HG02870 (cell line): ENCODE measurements at regions not wholly inside any gene's neighbourhood (a gene's known extent, or its start where the extent isn't known, plus 50 kb on each side); places are given as distances from the start of the nearest gene placed in this dataset.

Experiments used
- ATAC-seq: cut with Tn5 transposase; IDR thresholded peaks from one replicate; pipeline ENCODE4 v1.9.1; 2021; ENCODE audit warnings: mild to moderate bottlenecking, moderate library complexity; ENCODE audit not compliant: unreplicated experiment

- ATAC-seq, result no peak
Measured at GRCh38 chr2:139078376-139078775, 298.2 kb upstream of the NXPH2 start.

- ATAC-seq, result no peak
Measured at GRCh38 chr2:139077099-139077737, 297.0 kb upstream of the NXPH2 start.

DNA sequence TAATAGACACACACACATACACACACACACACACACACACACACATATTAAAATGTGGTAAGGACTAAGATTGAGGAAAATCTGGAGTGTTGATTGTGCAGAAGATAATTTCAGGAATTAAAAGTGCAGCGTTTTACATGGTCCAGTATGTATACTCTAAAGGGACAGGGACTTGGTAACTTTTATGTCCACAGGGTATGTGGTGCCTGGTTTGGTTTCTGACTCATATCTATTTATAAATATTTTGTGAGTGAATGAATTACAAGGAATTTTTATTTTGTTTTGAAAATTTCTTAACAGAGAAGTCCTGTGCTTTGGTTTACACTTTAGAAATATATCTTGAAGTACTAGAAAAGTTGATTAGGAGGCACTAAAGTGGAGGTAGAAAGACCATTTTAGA lies 287.7 kb upstream of the NXPH2 start:
- no peak for ATAC-seq

- no peak for ATAC-seq
Measured at GRCh38 chr2:139067072-139067471, 286.9 kb upstream of the NXPH2 start.

GRCh38 chr2:139064159-139064558 lies 284.0 kb upstream of the NXPH2 start:
- no peak for ATAC-seq

DNA sequence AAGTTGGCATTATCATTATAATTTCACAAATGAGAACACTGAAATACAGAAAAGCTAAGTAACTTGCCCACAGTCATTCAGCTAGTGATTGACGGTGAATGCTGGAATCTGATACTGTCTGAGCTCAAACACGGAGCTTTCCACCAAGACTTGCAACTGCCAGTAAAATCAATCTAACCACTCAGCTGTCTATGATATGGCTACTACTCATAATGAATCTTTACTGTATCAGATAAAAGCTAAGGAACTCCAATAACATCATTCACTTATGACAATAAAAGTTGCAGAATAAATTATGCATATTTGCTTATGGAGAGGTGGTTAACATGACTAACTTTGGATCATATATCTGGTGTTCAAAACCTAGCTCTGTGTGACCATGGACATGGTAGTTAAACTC lies 279.4 kb upstream of the NXPH2 start:
- no peak for ATAC-seq

GRCh38 chr2:139055202-139055601 lies 275.0 kb upstream of the NXPH2 start:
- ATAC-seq, result no peak

GRCh38 chr2:139048017-139048416 lies 267.8 kb upstream of the NXPH2 start:
- no peak for ATAC-seq

DNA sequence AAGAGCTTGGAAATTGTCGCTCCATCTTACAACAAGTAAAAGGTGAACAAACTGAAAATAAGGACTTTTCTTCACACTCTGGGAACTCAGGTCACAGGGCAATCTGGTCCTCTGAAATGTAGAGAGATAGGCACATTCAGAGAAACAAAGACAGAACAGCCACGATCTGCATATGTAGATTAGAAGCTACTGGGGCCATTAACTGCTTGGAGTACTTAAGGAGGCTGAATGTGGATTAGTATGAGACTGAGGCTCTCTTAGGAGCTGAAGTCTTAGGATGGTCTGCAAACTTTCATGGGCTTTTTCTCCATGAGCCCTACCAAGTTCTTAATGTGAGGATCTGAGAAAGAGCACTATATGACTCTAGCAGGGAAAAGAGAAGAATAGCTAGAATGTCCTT lies 265.3 kb upstream of the NXPH2 start:
- ATAC-seq, result no peak

GRCh38 chr2:139034064-139034463 lies 253.9 kb upstream of the NXPH2 start:
- no peak for ATAC-seq

- ATAC-seq, result no peak
Measured at GRCh38 chr2:139033300-139033699, 253.1 kb upstream of the NXPH2 start.

DNA sequence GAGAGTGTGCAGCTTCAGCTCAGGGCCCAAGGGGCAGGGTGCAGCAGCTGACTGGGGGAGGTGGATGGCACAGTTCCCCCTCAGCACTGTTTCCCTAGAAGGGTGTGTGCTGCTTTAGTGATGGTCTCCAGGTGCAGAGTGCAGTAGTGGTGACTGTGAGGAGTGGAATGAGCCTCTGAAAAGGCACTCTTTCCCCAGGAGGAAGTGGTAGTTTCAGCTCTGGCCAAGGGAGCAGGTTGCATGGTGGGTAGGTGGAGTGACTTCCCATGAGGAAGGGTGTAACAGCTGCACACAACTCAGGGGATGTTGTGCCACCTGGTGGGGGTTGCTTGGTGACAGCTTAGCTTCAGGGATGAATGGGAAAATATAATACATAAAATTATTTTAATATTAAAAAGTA lies 251.5 kb upstream of the NXPH2 start:
- ATAC-seq, result no peak

DNA sequence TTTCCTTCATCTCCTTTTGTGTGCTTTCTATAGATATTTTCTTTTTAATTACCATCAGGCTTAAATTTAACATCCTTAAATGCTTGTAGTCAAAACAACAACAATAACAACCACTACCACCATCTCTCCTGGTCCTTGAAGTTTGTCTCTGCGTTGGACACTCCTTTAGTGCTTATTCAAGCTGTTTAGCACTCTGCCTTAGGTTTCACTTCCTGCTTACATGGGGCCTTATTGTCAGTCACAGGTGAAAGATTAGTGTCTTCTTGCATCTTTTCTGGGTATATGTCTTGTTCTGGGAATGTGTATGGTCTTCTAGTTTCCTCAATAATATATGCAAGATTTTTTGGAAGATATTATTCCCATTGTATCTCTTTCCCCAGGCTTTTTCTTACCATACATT lies 240.1 kb upstream of the NXPH2 start:
- ATAC-seq, result no peak

- no peak for ATAC-seq
Measured at GRCh38 chr2:139018252-139018651, 238.1 kb upstream of the NXPH2 start.

DNA sequence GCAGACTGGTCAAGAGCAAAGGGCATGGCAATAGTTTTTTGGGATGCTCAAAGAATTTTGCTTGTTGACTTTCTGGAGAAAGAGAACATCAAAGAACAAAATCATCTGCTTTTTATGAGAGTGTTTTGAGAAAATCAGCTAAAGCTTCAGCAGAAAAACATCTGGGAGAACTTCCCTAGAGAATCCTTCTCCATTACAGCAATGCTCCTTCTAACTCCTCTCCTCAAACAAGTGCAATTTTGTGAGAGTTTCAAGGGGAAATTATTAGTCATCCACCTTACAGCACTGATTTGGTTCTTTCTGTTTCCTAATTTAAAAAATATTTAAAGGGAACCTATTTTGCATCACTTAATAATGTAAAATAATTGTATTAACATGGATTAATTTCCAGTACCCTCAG lies 226.9 kb upstream of the NXPH2 start:
- no peak for ATAC-seq

DNA sequence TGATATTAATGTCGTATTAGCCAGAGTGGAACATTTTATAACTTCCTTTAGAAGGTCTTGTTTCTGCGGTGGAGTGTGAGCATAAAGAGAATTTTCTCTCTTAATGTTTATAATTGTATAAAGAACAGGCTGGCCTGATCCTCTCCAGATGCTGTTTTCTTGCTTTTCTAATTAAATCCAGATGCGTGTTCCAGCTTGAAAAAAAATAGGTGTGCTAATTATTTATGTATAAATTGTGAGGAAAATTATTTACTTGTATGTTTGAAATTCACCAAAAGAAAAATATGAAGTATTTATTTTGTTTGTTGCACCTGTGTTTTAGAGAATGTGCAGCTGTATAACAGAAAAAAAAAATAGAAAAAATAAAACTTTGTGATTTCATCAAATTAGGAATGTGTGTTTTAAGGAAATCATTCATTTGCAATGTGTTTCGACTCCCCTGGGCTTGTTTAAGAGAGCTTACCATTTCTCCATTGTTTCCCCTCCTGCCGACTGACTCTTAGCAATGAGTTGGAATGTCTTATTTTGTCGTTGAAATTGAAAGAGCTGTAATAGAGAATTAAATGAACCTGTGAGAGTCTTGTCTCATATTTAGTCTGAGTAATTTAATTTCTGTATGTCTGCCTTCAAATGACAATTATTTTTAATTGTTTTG lies 220.1 kb upstream of the NXPH2 start:
- ATAC-seq, result no peak

DNA sequence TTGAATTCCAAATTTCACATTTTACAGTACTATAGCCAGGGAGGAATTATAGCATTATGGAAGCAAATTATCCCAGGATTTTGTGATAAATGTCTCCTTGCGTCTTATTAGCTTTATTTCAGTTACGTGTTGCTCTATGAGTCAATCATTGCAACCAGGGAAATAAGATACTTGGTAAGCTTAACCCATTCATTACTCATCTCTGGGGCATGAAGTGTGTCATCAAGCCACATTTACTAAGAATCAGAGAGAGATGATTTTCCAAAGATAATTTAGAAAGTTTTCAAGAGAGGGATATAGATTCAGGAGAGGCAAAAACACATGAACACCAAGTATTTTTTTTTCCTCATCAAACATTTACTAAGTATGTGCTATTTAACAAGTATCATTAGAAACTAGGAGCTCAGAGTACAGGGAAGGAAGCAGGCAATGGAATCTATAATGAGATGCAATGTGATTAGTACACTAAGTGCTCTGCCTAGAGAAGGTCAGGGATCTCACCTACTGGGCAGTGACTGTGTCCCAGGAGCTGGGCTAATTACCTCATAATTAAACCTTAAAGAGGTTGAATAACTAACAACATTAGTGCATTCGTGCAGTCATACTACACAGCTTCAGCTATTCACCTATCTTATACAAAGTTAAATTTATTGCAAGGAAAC lies 217.8 kb upstream of the NXPH2 start:
- ATAC-seq, result no peak

DNA sequence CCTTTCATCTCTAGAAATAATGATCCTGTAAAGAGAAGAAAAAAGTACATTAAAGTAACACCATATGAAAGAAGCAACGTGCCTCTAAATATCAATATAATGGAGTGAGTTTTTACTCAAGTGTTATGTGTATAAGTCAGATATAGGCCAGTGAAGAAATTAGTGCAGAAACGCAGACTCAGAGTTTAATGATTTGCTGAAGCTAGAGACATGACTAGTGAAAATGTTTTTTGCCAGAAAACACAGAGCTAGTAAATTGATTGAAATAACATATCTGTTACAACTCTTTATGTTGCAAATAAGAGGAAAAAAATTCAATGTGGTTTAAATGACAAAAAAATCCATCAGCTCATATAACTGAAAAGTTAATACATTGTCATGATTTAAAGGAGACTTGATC lies 217.2 kb upstream of the NXPH2 start:
- ATAC-seq, result no peak

DNA sequence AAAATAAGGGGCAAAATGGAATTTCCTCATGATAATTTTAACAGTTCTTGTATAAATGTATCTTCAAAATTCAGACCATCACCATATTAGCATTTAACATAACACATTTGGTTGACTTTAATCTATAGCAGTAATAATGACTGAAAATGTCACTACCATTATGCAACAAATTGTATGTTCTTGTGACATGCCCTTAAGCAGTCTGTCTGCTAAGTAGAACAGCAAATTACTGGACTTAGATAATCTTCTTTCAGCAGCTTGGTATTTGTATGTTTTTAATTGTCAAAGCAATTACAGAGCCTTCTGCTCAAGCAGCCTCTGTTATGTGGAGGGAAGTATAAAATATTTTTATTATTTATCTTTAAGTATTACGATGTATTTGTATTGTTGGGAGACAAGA lies 214.3 kb upstream of the NXPH2 start:
- ATAC-seq, result no peak

- no peak for ATAC-seq
Measured at GRCh38 chr2:138985881-138986280, 205.7 kb upstream of the NXPH2 start.

DNA sequence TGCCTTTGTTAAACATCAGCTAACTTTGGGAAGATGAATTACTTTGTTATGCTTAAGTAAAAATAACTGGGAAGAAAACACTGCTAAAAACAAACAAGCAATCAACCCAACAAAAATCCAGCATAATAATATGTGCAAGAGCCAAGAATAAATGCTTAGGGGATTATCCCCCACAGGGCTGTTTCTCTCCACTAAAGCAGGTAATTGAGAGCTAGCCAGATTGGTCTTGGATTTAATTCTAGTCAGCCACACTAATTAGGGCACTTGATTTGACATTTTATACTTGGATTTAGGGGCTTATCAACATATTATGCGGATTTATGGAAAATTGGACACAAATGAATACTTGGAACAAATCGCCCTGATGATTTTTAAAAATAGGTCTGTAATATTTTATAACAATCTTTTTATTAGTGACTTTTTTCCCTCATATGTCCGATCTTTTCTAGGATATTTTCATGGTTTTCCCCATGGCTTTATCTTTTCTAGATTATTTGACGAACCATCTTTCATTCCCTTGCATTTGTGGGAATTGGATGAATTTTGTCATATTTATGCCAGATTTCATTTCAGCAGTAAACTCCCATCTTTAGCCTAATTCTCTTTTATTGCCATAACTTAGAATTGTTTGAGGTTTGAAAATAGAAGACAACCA lies 199.1 kb upstream of the NXPH2 start:
- ATAC-seq, result no peak

DNA sequence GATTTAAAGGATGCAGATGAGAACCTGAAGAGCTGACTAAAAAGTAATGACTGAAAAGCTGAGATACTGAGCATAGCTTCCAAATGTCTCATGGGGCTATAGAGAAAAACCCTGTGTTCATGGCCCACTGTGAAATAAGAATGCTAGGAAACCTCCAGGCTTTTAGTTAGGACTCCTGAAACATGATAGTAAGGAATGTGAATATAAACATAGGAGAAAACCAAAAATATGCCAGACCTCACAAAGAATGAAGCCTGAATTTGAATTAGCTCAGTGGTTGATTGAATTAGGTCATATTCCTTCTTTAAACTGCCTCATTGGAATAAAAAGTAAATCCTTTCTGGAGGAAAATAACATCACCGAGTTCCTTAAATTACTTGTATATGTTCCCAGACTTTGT lies 194.5 kb upstream of the NXPH2 start:
- ATAC-seq, result no peak
